Activated CD8-positive, alpha-beta T cell treated with anti-CD3 and anti-CD28 coated beads for 36 hours (primary cell): ENCODE measurements at regions not wholly inside any gene's neighbourhood (a gene's known extent, or its start where the extent isn't known, plus 50 kb on each side); places are given as distances from the start of the nearest gene placed in this dataset.

Experiments
- ATAC-seq: fragments of 200-7000 bp; cut with Tn5 transposase; one replicate; pipeline ENCODE4 v1.10.0; 2021; ENCODE audit warnings: mild to moderate bottlenecking, moderate library complexity
- CTCF ChIA-PET: fragments of 350-600 bp; sonication (Branson Sonifier 250); formaldehyde crosslinking; loops from one replicate; lab custom pipeline; 2021; ENCODE audit warnings: antibody characterized with exemption; lab: Charles Lee
- POLR2A ChIA-PET: fragments of 350-600 bp; sonication (Branson Sonifier 250); formaldehyde crosslinking; loops from one replicate; lab custom pipeline; 2021; ENCODE audit warnings: antibody characterized with exemption; lab: Charles Lee
- DNase-seq: peaks from one replicate; pipeline ENCODE4 v3.0.0-alpha.2; 2020
- H3K27ac Mint-ChIP-seq: one replicate; pipeline ENCODE4 v1.8.0; 2021; ENCODE audit warnings: mild to moderate bottlenecking, mixed read lengths
- H3K27me3 Mint-ChIP-seq: one replicate; pipeline ENCODE4 v1.8.0; 2021; ENCODE audit warnings: mixed read lengths
- H3K36me3 Mint-ChIP-seq: one replicate; pipeline ENCODE4 v1.8.0; 2021; ENCODE audit warnings: low read depth, mixed read lengths
- H3K4me1 Mint-ChIP-seq: one replicate; pipeline ENCODE4 v1.8.0; 2021; ENCODE audit warnings: low read depth, mixed read lengths
- H3K4me3 Mint-ChIP-seq: one replicate; pipeline ENCODE4 v1.8.0; 2021; ENCODE audit warnings: mild to moderate bottlenecking, moderate library complexity, mixed read lengths
- H3K9me3 Mint-ChIP-seq: one replicate; pipeline ENCODE4 v1.8.0; 2021; ENCODE audit warnings: mixed read lengths
- intact Hi-C: fragments of 100-400 bp; cut with micrococcal nuclease; formaldehyde crosslinking; loops from one replicate; pipeline ENCODE4 v1.10.0; 2022
- TF ChIP-seq, protein P1 (sequence below): fragments of 200-600 bp; IDR thresholded peaks from one replicate; pipeline ENCODE4 v1.8.0; 2022; ENCODE audit warnings: antibody characterized with exemption, mild to moderate bottlenecking

DNA sequence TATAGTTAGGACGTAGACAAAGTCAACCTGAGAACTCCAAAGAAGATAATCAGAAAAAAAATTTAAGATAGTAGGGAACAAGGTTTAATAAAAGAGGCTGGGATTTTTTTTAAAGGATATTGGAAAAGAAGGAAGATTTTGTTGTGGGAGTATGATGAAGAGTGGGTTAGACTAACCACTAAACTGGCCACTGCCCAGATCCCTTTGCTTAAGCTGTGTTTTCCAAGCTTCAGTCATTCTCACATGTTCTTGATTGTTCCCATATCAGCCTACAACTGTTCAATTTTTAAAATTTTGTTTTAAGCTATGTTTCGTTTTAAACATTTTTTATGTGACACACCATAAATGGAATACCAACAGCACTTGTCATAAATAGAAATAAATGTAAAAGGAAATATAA is 284.5 kb upstream of the MMADHC start:
- peaks cover 1% of the 10 kb centered on the region for H3K9me3 Mint-ChIP-seq
- H3K4me3 Mint-ChIP-seq: no peak overlapping the region
- no peak overlapping the region for H3K27ac Mint-ChIP-seq
- ATAC-seq: no peak
- intact Hi-C loops: no loop called here
- TF ChIP-seq, protein P1, sequence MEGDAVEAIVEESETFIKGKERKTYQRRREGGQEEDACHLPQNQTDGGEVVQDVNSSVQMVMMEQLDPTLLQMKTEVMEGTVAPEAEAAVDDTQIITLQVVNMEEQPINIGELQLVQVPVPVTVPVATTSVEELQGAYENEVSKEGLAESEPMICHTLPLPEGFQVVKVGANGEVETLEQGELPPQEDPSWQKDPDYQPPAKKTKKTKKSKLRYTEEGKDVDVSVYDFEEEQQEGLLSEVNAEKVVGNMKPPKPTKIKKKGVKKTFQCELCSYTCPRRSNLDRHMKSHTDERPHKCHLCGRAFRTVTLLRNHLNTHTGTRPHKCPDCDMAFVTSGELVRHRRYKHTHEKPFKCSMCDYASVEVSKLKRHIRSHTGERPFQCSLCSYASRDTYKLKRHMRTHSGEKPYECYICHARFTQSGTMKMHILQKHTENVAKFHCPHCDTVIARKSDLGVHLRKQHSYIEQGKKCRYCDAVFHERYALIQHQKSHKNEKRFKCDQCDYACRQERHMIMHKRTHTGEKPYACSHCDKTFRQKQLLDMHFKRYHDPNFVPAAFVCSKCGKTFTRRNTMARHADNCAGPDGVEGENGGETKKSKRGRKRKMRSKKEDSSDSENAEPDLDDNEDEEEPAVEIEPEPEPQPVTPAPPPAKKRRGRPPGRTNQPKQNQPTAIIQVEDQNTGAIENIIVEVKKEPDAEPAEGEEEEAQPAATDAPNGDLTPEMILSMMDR: no peak
- no peaks in the 10 kb centered on the region for H3K36me3 Mint-ChIP-seq
- H3K4me1 Mint-ChIP-seq: no peaks in the 10 kb centered on the region
- ChIA-PET POLR2A (no interaction called here), CTCF (no interaction called here)
- no peak for DNase-seq
- H3K27me3 Mint-ChIP-seq: no peaks in the 10 kb centered on the region

DNA sequence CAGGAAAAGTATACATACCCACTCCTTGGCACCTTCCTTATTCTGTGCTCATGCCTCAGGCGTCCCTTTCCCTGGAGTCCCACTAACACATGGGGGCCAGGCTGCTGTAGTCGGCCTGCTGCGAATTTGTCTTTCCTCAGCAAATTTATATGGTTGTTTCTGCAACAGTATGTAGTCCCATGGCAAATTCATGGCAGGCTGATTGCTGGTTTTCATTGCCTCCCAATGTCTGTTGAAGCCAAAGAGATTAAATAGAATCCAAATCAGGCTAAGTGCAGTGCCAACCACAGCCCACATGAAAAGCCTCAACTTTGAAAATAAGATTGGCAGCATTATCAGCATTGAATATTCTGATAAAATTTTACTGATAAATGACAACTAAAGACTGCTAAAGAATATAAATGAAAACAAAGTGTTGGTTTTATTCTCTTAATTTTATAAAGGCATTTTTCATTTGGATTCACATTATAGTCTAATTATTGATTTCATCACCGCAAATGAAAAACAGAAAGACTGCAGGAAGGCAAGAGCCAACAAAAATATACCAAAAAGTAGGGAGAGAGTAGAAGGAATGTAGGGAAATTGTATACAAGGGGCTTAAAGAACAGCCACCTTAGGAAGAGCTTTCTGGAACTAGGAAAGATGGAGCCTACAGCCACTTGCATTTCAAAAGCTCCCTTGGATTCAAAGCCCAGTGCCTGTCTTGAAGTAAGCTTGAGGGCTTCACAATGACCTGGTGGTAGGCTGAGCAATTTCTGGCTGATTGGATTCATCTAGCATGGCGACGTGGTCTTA is 283.7 kb upstream of the MMADHC start:
- no peak for ATAC-seq

DNA sequence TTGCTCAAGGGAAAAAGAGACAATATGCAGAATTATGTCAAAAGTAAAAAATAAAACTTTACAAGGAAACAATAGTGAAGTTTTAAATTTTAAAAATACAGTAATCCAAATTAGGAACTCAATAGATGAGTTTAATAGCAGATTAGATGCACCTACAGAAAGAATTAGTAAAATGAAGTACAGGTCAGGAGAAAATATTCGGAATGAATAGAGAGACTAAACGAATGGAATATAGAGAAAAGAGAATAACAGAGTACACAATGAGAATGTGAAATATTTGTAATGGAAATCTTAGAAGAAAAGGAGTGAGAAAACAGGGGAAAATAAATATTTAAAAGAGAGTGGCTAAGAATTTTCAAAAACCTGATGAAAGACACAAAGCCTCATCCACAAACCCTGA is 275.7 kb upstream of the MMADHC start:
- POLR2A ChIA-PET: interaction anchor here (0.6 kb wide), 1 partner anchor 1806 kb away, joined by 4 read pairs; no protein-coding TSS in a partner anchor
- ATAC-seq (no peak), DNase-seq (no peak)
- intact Hi-C loops: no loop called here
- TF ChIP-seq, protein P1: no peak
- Mint-ChIP-seq H3K4me1 (no peaks in the 10 kb centered on the region), H3K27me3 (no peaks in the 10 kb centered on the region), H3K4me3 (no peak overlapping the region), H3K36me3 (no peaks in the 10 kb centered on the region), H3K9me3 (peaks cover 5% of the 10 kb centered on the region), H3K27ac (no peak overlapping the region)
- CTCF ChIA-PET: no interaction called here

More for the DNA sequence above, 283.7 kb upstream of the MMADHC start:
- ChIA-PET POLR2A (no interaction called here), CTCF (no interaction called here)
- intact Hi-C loops: no loop called here
- Mint-ChIP-seq H3K27ac (no peak overlapping the region), H3K36me3 (no peaks in the 10 kb centered on the region), H3K27me3 (no peaks in the 10 kb centered on the region), H3K4me3 (no peak overlapping the region), H3K9me3 (peaks cover 1% of the 10 kb centered on the region), H3K4me1 (no peaks in the 10 kb centered on the region)
- DNase-seq: no peak
- TF ChIP-seq, protein P1: no peak

DNA sequence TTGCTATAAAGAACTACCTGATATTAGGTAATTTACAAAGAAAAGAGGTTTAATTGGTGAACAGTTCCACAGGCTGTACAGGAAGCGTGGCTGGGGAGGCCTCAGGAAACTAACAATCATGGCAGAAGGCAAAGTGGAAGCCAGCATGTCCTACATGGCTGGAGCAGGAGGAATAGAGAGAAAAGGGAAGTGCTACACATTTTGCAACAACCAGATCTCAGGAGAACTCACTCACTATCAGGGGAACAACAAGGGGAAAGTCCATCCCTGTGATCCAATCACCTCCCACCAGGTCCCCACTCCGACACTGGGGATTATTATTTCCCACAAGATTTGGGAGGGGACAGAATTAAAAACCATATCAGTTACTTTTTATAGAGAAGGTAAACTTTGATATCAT is 273.5 kb upstream of the MMADHC start:
- DNase-seq: no peak
- ChIA-PET POLR2A (no interaction called here), CTCF (no interaction called here)
- TF ChIP-seq, protein P1: no peak
- no peak for ATAC-seq
- intact Hi-C loops: no loop called here
- no peaks in the 10 kb centered on the region for H3K36me3 Mint-ChIP-seq
- H3K4me1 Mint-ChIP-seq: no peaks in the 10 kb centered on the region
- H3K27me3 Mint-ChIP-seq: no peaks in the 10 kb centered on the region
- no peak overlapping the region for H3K4me3 Mint-ChIP-seq
- H3K27ac Mint-ChIP-seq: no peak overlapping the region
- H3K9me3 Mint-ChIP-seq: peaks cover 5% of the 10 kb centered on the region

DNA sequence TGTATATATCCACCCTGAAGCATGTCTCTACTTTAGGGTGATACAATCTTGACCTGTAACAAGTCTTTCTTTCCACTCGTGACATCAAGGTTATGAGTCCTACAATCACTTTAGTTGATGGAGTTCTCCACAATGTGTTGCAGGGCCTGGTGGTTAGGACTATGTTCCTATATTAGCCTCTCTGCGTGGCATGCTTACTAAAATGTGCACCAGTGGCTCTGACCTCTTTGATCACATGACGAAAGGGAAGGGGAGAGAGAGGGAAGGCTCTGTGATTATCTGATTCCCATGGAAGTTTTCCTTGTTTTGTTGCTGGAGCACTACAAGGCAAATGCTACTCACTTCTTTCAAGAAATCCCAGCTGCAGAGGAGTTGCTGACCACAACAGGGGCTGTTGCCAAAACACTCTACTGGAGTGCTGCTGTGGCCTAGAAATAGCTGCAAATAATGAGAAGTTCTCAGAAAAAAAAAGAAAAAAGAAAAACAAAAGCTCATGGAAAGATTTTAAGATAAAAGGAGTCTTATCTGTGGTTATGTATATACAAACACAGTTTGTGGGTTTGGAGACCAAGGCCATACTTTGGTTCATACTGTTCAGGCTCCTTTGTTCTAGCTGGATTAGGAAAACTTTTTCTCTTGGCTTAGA is 272.8 kb upstream of the MMADHC start:
- TF ChIP-seq, protein P1: no peak
- no peaks in the 10 kb centered on the region for H3K36me3 Mint-ChIP-seq
- intact Hi-C loops: no loop called here
- ChIA-PET POLR2A (no interaction called here), CTCF (no interaction called here)
- no peak overlapping the region for H3K27ac Mint-ChIP-seq
- ATAC-seq (no peak), DNase-seq (no peak)
- peaks cover 5% of the 10 kb centered on the region for H3K9me3 Mint-ChIP-seq
- H3K4me1 Mint-ChIP-seq: no peaks in the 10 kb centered on the region
- no peak overlapping the region for H3K4me3 Mint-ChIP-seq
- no peaks in the 10 kb centered on the region for H3K27me3 Mint-ChIP-seq
